HEK293T (cell line): ENCODE measurements at regions not wholly inside any gene's neighbourhood (a gene's known extent, or its start where the extent isn't known, plus 50 kb on each side); places are given as distances from the start of the nearest gene placed in this dataset.

ENCODE experiments used
- ARNT ChIP-seq: fragments of 450-650 bp; IDR thresholded peaks from 2 replicates; pipeline ENCODE4 v1.6.1; 2017; ENCODE audit warnings: mild to moderate bottlenecking
- BHLHE40 ChIP-seq: fragments of 450-650 bp; IDR thresholded peaks from 2 replicates; pipeline ENCODE4 v1.6.1; 2016; ENCODE audit warnings: mild to moderate bottlenecking, moderate library complexity, borderline replicate concordance
- CTBP1 ChIP-seq: fragments of 450-650 bp; IDR thresholded peaks from 2 replicates; pipeline ENCODE4 v1.6.1; 2016; ENCODE audit warnings: borderline replicate concordance
- FOXA1 ChIP-seq: fragments of 450-650 bp; IDR thresholded peaks from 2 replicates; pipeline ENCODE4 v1.6.1; 2016; ENCODE audit warnings: mild to moderate bottlenecking
- FOXK2 ChIP-seq: fragments of 450-650 bp; IDR thresholded peaks from 2 replicates; pipeline ENCODE4 v1.6.1; 2016; ENCODE audit warnings: mild to moderate bottlenecking
- FOXM1 ChIP-seq: fragments of 450-650 bp; IDR thresholded peaks from 2 replicates; pipeline ENCODE4 v1.6.1; 2017; ENCODE audit warnings: mild to moderate bottlenecking, borderline replicate concordance
- HDGF ChIP-seq: fragments of 450-650 bp; IDR thresholded peaks from 2 replicates; pipeline ENCODE4 v1.6.1; 2017; ENCODE audit warnings: antibody characterized with exemption, borderline replicate concordance
- L3MBTL2 ChIP-seq: fragments of 450-650 bp; conservative IDR thresholded peaks from 2 replicates; pipeline ENCODE4 v1.6.1; 2016; ENCODE audit warnings: mild to moderate bottlenecking
- LEF1 ChIP-seq: fragments of 450-650 bp; IDR thresholded peaks from 2 replicates; pipeline ENCODE4 v1.6.1; 2017; ENCODE audit warnings: mild to moderate bottlenecking, borderline replicate concordance
- SP1 ChIP-seq: fragments of 450-650 bp; IDR thresholded peaks from 2 replicates; pipeline ENCODE4 v1.6.1; 2017
- SUZ12 ChIP-seq: fragments of 450-650 bp; IDR thresholded peaks from 2 replicates; pipeline ENCODE4 v1.6.1; 2016; ENCODE audit warnings: mild to moderate bottlenecking
- TARDBP ChIP-seq: fragments of 450-650 bp; IDR thresholded peaks from 2 replicates; pipeline ENCODE4 v1.6.1; 2016
- ZNF384 ChIP-seq: fragments of 450-650 bp; IDR thresholded peaks from 2 replicates; pipeline ENCODE4 v1.6.1; 2016
- TF ChIP-seq, protein P1 (sequence below): fragments of 450-650 bp; IDR thresholded peaks from 2 replicates; pipeline ENCODE4 v1.6.1; 2016

DNA sequence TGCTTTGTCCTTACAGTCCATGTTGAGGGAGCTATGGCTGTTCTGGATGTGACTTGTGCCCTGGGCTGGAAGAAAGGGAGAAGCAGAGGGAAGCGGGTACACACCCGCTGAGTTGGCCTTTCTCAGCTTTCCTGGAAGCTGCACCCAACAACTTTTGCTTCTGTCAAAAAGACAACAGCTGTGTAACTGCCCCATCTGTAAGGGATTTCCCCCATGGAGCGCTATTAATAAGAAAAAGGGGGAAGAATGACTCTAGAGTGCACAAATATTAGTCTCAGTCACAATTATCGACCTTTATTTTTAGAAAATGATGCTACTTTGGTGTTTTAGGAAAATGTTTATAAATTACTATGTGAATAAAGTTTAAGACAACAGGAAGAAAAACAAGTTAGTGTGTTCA lies 368.3 kb downstream of the RAD51AP2 start:
- TF ChIP-seq BHLHE40 (no peak), SUZ12 (no peak), FOXM1 (no peak), FOXK2 (no peak), ARNT (no peak), ZNF384 (no peak), L3MBTL2 (no peak), SP1 (no peak), TARDBP (no peak), FOXA1 (no peak), CTBP1 (no peak), HDGF (no peak), LEF1 (no peak)
- TF ChIP-seq, protein P1, sequence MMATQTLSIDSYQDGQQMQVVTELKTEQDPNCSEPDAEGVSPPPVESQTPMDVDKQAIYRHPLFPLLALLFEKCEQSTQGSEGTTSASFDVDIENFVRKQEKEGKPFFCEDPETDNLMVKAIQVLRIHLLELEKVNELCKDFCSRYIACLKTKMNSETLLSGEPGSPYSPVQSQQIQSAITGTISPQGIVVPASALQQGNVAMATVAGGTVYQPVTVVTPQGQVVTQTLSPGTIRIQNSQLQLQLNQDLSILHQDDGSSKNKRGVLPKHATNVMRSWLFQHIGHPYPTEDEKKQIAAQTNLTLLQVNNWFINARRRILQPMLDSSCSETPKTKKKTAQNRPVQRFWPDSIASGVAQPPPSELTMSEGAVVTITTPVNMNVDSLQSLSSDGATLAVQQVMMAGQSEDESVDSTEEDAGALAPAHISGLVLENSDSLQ: no peak
